Liver (tissue), 7 donors: ENCODE measurements at regions not wholly inside any gene's neighbourhood (a gene's known extent, or its start where the extent isn't known, plus 50 kb on each side); places are given as distances from the start of the nearest gene placed in this dataset.

ENCODE experiments used
- DNase-seq: peaks from one replicate; pipeline ENCODE4 v3.0.0-alpha.2; 2017; ENCODE audit warnings: low spot score
- H3K27ac ChIP-seq, 2 donors: one replicate each; pipeline ENCODE4 v1.7.0; 2013; ENCODE audit warnings: inconsistent platforms in 2 of 2, low read length in 2 of 2, control low read depth in 1 of 2, low read depth in 1 of 2, mild to moderate bottlenecking in 1 of 2
- H3K27me3 ChIP-seq, 4 donors: one replicate each; pipeline versions ENCODE4 v1.6.1 to v1.7.0; 2013; ENCODE audit warnings: low read length in 3 of 4, inconsistent platforms in 1 of 4, mild to moderate bottlenecking in 1 of 4, moderate library complexity in 1 of 4; ENCODE audit not compliant: control insufficient read depth in 4 of 4, insufficient read depth in 4 of 4
- H3K36me3 ChIP-seq, 4 donors: one replicate each; pipeline versions ENCODE4 v1.6.1 to v1.7.0; 2013; ENCODE audit warnings: low read length in 3 of 4, mild to moderate bottlenecking in 3 of 4, low read depth in 1 of 4, moderate library complexity in 1 of 4; ENCODE audit not compliant: control insufficient read depth in 4 of 4, insufficient read depth in 3 of 4
- H3K4me1 ChIP-seq, 4 donors: one replicate each; pipeline versions ENCODE4 v1.6.1 to v1.7.0; 2013; ENCODE audit warnings: low read length in 3 of 4, mild to moderate bottlenecking in 3 of 4, moderate library complexity in 1 of 4; ENCODE audit not compliant: control insufficient read depth in 4 of 4, insufficient read depth in 4 of 4
- H3K4me3 ChIP-seq, 3 donors: one replicate each; pipeline versions ENCODE4 v1.6.1 to v1.7.0; 2013; ENCODE audit warnings: low read length in 3 of 3, control low read depth in 1 of 3, low read depth in 1 of 3, mild to moderate bottlenecking in 1 of 3
- H3K9ac ChIP-seq, 2 donors: one replicate each; pipeline ENCODE4 v1.7.0; 2013; ENCODE audit warnings: low read length in 2 of 2, mild to moderate bottlenecking in 2 of 2, moderate library complexity in 2 of 2, control low read depth in 1 of 2, low read depth in 1 of 2
- H3K9me3 ChIP-seq, 4 donors: one replicate each; pipeline versions ENCODE4 v1.6.1 to v1.7.0; 2013; ENCODE audit warnings: low read length in 3 of 4; ENCODE audit not compliant: control insufficient read depth in 4 of 4
- EGR1 ChIP-seq, 2 donors: IDR thresholded peaks; 2 replicates each; pipeline ENCODE4 v1.6.1; 2016 to 2018; ENCODE audit warnings: antibody characterized with exemption in 2 of 2, low read depth in 2 of 2
- FOXA1 ChIP-seq: IDR thresholded peaks from 2 replicates; pipeline ENCODE4 v1.6.1; 2016; ENCODE audit warnings: antibody characterized with exemption
- GABPA ChIP-seq, 2 donors: IDR thresholded peaks in 1 of 2; conservative IDR thresholded peaks in 1 of 2; 2 replicates each; pipeline ENCODE4 v1.6.1; 2016; ENCODE audit warnings: antibody characterized with exemption in 2 of 2, mild to moderate bottlenecking in 1 of 2, moderate library complexity in 1 of 2
- HNF4G ChIP-seq: IDR thresholded peaks from 2 replicates; pipeline ENCODE4 v1.6.1; 2016; ENCODE audit warnings: antibody characterized with exemption
- JUND ChIP-seq, 2 donors: IDR thresholded peaks; 2 replicates each; pipeline ENCODE4 v1.6.1; 2016; ENCODE audit warnings: antibody characterized with exemption in 2 of 2
- NR2F2 ChIP-seq: IDR thresholded peaks from 2 replicates; pipeline ENCODE4 v1.6.1; 2016; ENCODE audit warnings: antibody characterized with exemption
- RAD21 ChIP-seq, 2 donors: IDR thresholded peaks; 2 replicates each; pipeline ENCODE4 v1.6.1; 2016; ENCODE audit warnings: antibody characterized with exemption in 2 of 2, mild to moderate bottlenecking in 2 of 2
- TAF1 ChIP-seq: conservative IDR thresholded peaks from 2 replicates; pipeline ENCODE4 v1.6.1; 2016; ENCODE audit warnings: antibody characterized with exemption, mild to moderate bottlenecking
- YY1 ChIP-seq: IDR thresholded peaks from 2 replicates; pipeline ENCODE4 v1.6.1; 2016; ENCODE audit warnings: antibody characterized with exemption, mild to moderate bottlenecking
- WGBS: extraction: QIAGEN DNeasy Blood & Tissue Kit; methylation state at CpG from one replicate; pipeline ENCODE4 v1.1.7; 2013; 5-methylcytosine and 5-hydroxymethylcytosine counted together
- TF ChIP-seq, protein P1 (sequence below): IDR thresholded peaks from 2 replicates; pipeline ENCODE4 v1.6.1; 2016; ENCODE audit warnings: antibody characterized with exemption
- donor health status: healthy.
- donor health status: healthy.
- donor health status: healthy.
- donor health status: healthy.

DNA sequence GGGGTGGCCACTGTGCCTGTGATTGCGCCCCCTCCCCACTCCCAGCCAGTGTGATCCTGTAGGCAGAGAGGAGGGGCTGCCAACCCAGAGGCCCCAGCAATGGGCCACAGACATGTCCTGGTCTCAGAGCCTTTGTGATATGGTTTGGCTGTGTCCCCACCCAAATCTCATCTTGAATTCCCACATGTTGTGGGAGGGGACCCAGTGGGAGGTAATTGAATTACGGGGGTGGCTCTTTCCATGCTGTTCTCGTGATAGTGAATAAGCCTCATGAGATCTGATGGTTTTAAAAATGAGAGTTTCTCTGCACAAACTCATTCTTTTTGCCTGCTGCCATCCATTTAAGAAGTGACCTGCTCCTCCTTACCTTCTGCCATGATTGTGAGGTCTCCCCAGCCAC is 56.8 kb upstream of the ZNF469 start:
- WGBS: 87% methylated on average over 3 of the region's 3 CpGs
- Histone ChIP-seq H3K27me3 (no peaks in the 10 kb centered on the region), H3K36me3 (no peaks in the 10 kb centered on the region), H3K9me3 (no peaks in the 10 kb centered on the region), H3K4me3 (no peak overlapping the region), H3K27ac (no peak overlapping the region), H3K9ac (no peak overlapping the region), H3K4me1 (no peaks in the 10 kb centered on the region)
- DNase-seq: no peak
- TF ChIP-seq FOXA1 (no peak), EGR1 (IDR thresholded peaks at IDR 0.05; ENCODE audit: low read depth in 2 of 2) (no peak), NR2F2 (no peak)

DNA sequence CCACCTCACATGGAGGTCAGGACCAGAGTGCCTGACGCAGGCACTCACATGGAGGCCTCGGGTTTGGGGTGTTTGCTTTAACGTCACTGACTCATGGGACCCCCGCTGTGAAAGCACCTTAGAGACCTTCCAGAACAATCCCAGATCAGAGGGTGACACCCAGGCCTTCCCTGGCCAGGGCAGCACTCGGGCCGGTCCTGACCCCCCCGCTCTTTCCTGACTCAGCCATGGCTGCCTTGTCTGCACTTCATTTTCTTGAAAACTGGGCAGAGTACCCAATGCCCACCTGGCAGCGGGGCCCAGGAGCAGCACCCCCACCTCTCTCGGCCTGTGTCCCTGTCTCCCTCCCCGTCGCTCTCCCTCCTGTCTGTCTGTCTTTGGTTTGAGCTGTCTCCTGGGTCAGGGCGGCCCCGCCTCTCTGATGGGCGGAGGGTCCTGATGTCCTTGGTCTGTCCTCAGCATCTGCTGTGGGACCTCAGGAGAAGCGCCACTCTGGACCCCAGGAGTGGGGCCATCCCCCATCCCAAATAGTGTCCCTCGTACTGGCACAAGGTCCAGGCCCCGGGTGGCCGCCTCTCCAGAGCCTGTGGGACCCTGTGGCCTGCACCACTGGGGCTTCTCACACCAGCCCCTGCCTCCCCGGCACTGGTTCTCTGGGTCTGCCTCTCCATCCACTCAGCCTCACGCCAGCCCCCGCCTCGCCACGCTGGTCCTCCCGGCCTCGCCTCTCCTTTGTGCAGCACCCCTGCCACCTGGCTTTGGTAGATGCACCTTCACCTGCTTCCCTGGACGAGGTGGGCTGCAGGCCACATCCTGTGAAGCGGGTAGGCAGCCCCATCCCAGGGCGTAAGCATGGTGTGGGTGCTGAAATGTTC is 55.9 kb upstream of the ZNF469 start:
- H3K36me3 ChIP-seq: no peaks in the 10 kb centered on the region

DNA sequence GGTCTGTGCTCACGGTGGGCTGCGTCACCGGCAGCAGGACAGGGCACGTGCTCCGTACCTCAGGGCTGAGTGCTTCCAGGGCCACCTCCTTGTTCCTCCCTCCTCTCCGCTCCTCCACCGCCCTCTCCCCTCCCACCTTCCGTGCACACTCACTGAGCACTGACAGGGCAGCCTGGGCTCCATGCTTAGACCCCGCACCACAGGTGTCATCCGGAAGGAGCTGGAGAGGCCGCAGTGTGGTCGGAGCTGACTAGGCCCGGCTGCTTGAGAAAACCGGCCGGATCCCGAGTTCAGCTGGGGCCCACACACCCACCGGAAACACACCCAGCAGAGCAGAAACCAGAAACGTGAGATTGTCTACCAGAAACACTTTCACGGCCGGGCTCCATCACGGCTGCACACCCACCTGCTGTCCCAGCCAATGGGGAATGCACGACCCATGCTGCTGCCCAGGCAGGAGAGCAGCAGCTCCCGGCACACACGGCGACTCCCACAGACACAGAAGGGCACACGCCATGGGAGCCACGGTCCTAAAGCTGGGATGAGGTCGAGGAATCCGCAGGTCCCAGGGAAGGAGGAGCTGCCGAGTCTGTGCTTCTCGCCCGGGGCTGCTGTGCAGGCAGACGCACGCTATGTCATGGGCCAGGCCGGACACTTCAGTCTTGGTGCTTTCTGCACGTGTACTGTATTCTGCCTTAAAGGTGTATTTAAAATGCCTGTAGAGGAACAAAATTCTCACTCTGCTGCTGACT is 55.0 kb upstream of the ZNF469 start:
- WGBS: 85% methylated on average over 36 of the region's 36 CpGs

More for the DNA sequence above, 55.9 kb upstream of the ZNF469 start:
- Histone ChIP-seq H3K27ac (no peak overlapping the region), H3K4me3 (no peak overlapping the region), H3K27me3 (no peaks in the 10 kb centered on the region), H3K9me3 (no peaks in the 10 kb centered on the region), H3K4me1 (no peaks in the 10 kb centered on the region), H3K9ac (no peak overlapping the region)
- WGBS: 85% methylated on average over 28 of the region's 28 CpGs
- no peak for TF ChIP-seq EGR1 (IDR thresholded peaks at IDR 0.05; ENCODE audit: low read depth in 2 of 2)
- no peak for TF ChIP-seq RAD21 (IDR thresholded peaks at IDR 0.05)
- TF ChIP-seq JUND (IDR thresholded peaks at IDR 0.05): no peak
- TF ChIP-seq HNF4G: no peak
- no peak for TF ChIP-seq GABPA (IDR thresholded peaks at IDR 0.05 in 1 of 2, conservative IDR thresholded peaks at IDR 0.05 in 1 of 2)
- no peak for TF ChIP-seq TAF1
- no peak for DNase-seq

More for the DNA sequence above, 55.0 kb upstream of the ZNF469 start:
- H3K27ac ChIP-seq: no peak overlapping the region
- H3K4me3 ChIP-seq: no peak overlapping the region
- no peak for DNase-seq
- no peak overlapping the region for H3K9ac ChIP-seq
- H3K36me3 ChIP-seq: no peaks in the 10 kb centered on the region
- H3K27me3 ChIP-seq: no peaks in the 10 kb centered on the region
- peaks cover 0 to under 1% (median 0%) of the 10 kb centered on the region in 4 donors for H3K4me1 ChIP-seq
- no peaks in the 10 kb centered on the region for H3K9me3 ChIP-seq
- TF ChIP-seq, protein P1, sequence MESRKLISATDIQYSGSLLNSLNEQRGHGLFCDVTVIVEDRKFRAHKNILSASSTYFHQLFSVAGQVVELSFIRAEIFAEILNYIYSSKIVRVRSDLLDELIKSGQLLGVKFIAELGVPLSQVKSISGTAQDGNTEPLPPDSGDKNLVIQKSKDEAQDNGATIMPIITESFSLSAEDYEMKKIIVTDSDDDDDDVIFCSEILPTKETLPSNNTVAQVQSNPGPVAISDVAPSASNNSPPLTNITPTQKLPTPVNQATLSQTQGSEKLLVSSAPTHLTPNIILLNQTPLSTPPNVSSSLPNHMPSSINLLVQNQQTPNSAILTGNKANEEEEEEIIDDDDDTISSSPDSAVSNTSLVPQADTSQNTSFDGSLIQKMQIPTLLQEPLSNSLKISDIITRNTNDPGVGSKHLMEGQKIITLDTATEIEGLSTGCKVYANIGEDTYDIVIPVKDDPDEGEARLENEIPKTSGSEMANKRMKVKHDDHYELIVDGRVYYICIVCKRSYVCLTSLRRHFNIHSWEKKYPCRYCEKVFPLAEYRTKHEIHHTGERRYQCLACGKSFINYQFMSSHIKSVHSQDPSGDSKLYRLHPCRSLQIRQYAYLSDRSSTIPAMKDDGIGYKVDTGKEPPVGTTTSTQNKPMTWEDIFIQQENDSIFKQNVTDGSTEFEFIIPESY: no peak
- TF ChIP-seq YY1 (no peak), NR2F2 (no peak)
